Mesenchymal stem cell (in vitro differentiated cells and primary cell): ENCODE measurements at regions not wholly inside any gene's neighbourhood (a gene's known extent, or its start where the extent isn't known, plus 50 kb on each side); places are given as distances from the start of the nearest gene placed in this dataset.

Experiments used
- DNase-seq: peaks from one replicate; pipeline ENCODE4 v3.0.0-alpha.2; 2013
- H2AFZ ChIP-seq: one replicate; pipeline ENCODE4 v1.6.1; 2013; ENCODE audit warnings: low read depth, mild to moderate bottlenecking, control low read depth, inconsistent platforms, low read length, moderate library complexity
- H2AK5ac ChIP-seq: 2 replicates; pipeline ENCODE4 v1.6.1; 2013; ENCODE audit warnings: low read length, moderate library complexity, mild to moderate bottlenecking, inconsistent platforms; ENCODE audit not compliant: severe bottlenecking
- H2BK120ac ChIP-seq: one replicate; pipeline ENCODE4 v1.6.1; 2013; ENCODE audit warnings: low read depth, mild to moderate bottlenecking, inconsistent platforms, low read length, moderate library complexity
- H2BK12ac ChIP-seq, 2 experiments: one replicate each; pipeline ENCODE4 v1.6.1; 2013; ENCODE audit warnings: inconsistent platforms in 2 of 2, low read length in 2 of 2, mild to moderate bottlenecking in 2 of 2, moderate library complexity in 2 of 2, control low read depth in 1 of 2
- H2BK15ac ChIP-seq: one replicate; pipeline ENCODE4 v1.6.1; 2013; ENCODE audit warnings: mild to moderate bottlenecking, low read depth, inconsistent platforms; ENCODE audit not compliant: poor library complexity, severe bottlenecking
- H2BK5ac ChIP-seq: 2 replicates; pipeline ENCODE4 v1.6.1; 2013; ENCODE audit warnings: low read depth, mild to moderate bottlenecking, low read length, control low read depth, inconsistent platforms; ENCODE audit not compliant: poor library complexity, severe bottlenecking
- H3K14ac ChIP-seq, 2 experiments: one replicate each; pipeline ENCODE4 v1.6.1; 2013; ENCODE audit warnings: inconsistent platforms in 2 of 2, low read length in 2 of 2, control low read depth in 1 of 2, mild to moderate bottlenecking in 1 of 2, moderate library complexity in 1 of 2
- H3K18ac ChIP-seq, 2 experiments: one replicate each; pipeline ENCODE4 v1.6.1; 2013; ENCODE audit warnings: inconsistent platforms in 2 of 2, low read length in 2 of 2, control low read depth in 1 of 2, low read depth in 1 of 2, mild to moderate bottlenecking in 1 of 2
- H3K23ac ChIP-seq, 2 experiments: one replicate each; pipeline ENCODE4 v1.6.1; 2013; ENCODE audit warnings: inconsistent platforms in 2 of 2, low read length in 2 of 2, mild to moderate bottlenecking in 2 of 2, moderate library complexity in 2 of 2, control low read depth in 1 of 2
- H3K27ac ChIP-seq: 2 replicates; pipeline ENCODE4 v1.5.1; 2013; ENCODE audit warnings: mild to moderate bottlenecking, moderate library complexity, low read length, control low read depth, inconsistent platforms; ENCODE audit not compliant: poor library complexity, severe bottlenecking
- H3K27me3 ChIP-seq, 2 experiments: 2 replicates each; pipeline versions ENCODE4 v1.6.1 to v1.7.0; 2013; ENCODE audit warnings: low read length in 2 of 2, mild to moderate bottlenecking in 2 of 2, moderate library complexity in 2 of 2, control low read depth in 1 of 2, inconsistent platforms in 1 of 2; ENCODE audit not compliant: control insufficient read depth in 1 of 2, insufficient read depth in 1 of 2
- H3K36me3 ChIP-seq, 2 experiments: 2 replicates each; pipeline versions ENCODE4 v1.6.1 to v1.7.0; 2013; ENCODE audit warnings: low read length in 2 of 2, control low read depth in 1 of 2, inconsistent platforms in 1 of 2, low read depth in 1 of 2, mild to moderate bottlenecking in 1 of 2; ENCODE audit not compliant: insufficient read depth in 2 of 2, control insufficient read depth in 1 of 2
- H3K4ac ChIP-seq, 2 experiments: one replicate each; pipeline ENCODE4 v1.6.1; 2013; ENCODE audit warnings: inconsistent platforms in 2 of 2, low read length in 2 of 2, mild to moderate bottlenecking in 2 of 2, moderate library complexity in 2 of 2, control low read depth in 1 of 2, low read depth in 1 of 2
- H3K4me1 ChIP-seq: 2 replicates; pipeline ENCODE4 v1.6.1; 2013; ENCODE audit warnings: low read depth, low read length, control low read depth; ENCODE audit not compliant: control insufficient read depth, insufficient read depth
- H3K4me2 ChIP-seq: 2 replicates; pipeline ENCODE4 v1.6.1; 2013; ENCODE audit warnings: low read length, mild to moderate bottlenecking, inconsistent platforms; ENCODE audit not compliant: poor library complexity, severe bottlenecking
- H3K4me3 ChIP-seq, 2 experiments: 2 replicates each; pipeline versions ENCODE4 v1.5.1 to v1.7.0; 2013; ENCODE audit warnings: low read length in 2 of 2, mild to moderate bottlenecking in 2 of 2, control low read depth in 1 of 2, low read depth in 1 of 2; ENCODE audit not compliant: insufficient read depth in 1 of 2
- H3K79me1 ChIP-seq: replicated peaks from 2 replicates; pipeline ENCODE4 v1.6.1; 2013; ENCODE audit warnings: mild to moderate bottlenecking, control low read depth, low read length, inconsistent platforms; ENCODE audit not compliant: poor library complexity, severe bottlenecking
- H3K9ac ChIP-seq: 2 replicates; pipeline ENCODE4 v1.7.0; 2013; ENCODE audit warnings: mild to moderate bottlenecking, low read length, moderate library complexity
- H3K9me3 ChIP-seq: 2 replicates; pipeline ENCODE4 v1.7.0; 2013; ENCODE audit warnings: mild to moderate bottlenecking, low read length; ENCODE audit not compliant: control insufficient read depth
- H4K8ac ChIP-seq: one replicate; pipeline ENCODE4 v1.6.1; 2013; ENCODE audit warnings: inconsistent platforms, mild to moderate bottlenecking, low read length, moderate library complexity
- H4K91ac ChIP-seq: one replicate; pipeline ENCODE4 v1.6.1; 2013; ENCODE audit warnings: mild to moderate bottlenecking, low read length, inconsistent platforms
- WGBS: methylation state at CpG from one replicate; pipeline ENCODE4 v1.1.7; 2013; ENCODE audit warnings: mixed read lengths; 5-methylcytosine and 5-hydroxymethylcytosine counted together

- 69% methylated on average over 6 of the region's 6 CpGs for whole genome bisulfite sequencing
- Histone ChIP-seq H3K23ac (no peak overlapping the region), H4K91ac (no peak overlapping the region), H3K9me3 (no peaks in the 10 kb centered on the region), H2BK12ac (no peak overlapping the region), H2AFZ (no peak overlapping the region), H3K18ac (no peak overlapping the region), H2BK5ac (no peak overlapping the region), H3K27me3 (peaks cover 14 to 69% of the 10 kb centered on the region in 2 experiments), H3K4me3 (no peak overlapping the region), H3K27ac (no peak overlapping the region), H3K79me1 (no peaks in the 10 kb centered on the region), H3K4me1 (no peaks in the 10 kb centered on the region), H3K36me3 (no peaks in the 10 kb centered on the region), H3K9ac (no peak overlapping the region), H2AK5ac (no peak overlapping the region), H3K4me2 (no peak overlapping the region), H3K14ac (no peak overlapping the region), H3K4ac (no peak overlapping the region), H2BK15ac (no peak overlapping the region), H4K8ac (no peak overlapping the region), H2BK120ac (no peak overlapping the region)
- DNase-seq = no peak
Observed at GRCh38 chr17:6241381-6241780, 171.2 kb downstream of the WSCD1 start.

DNA sequence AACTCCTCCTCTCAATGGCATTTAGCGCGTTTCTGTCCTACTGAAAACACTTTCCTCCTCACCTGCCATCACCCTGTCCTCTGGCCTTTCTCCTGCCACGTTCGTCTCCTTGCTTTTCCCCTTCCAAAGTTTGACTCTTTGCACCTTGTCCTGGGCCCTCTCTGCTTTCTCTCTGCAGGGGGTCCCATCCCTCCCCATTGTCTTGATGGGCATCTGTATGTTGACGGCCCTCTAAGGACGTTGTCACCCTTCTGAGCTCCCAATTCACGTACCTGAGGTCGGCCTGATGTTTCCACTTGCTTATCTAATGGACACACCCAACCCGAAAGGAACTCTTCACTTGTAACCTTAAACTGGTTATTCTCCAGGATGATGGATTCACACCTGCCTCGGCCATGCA, 170.4 kb downstream of the WSCD1 start:
- Histone ChIP-seq H4K8ac (no peak overlapping the region), H2BK5ac (no peak overlapping the region), H3K4me1 (no peaks in the 10 kb centered on the region), H3K4ac (no peak overlapping the region), H4K91ac (no peak overlapping the region), H2AK5ac (no peak overlapping the region), H3K4me3 (no peak overlapping the region), H2AFZ (no peak overlapping the region), H3K36me3 (no peaks in the 10 kb centered on the region), H3K27me3 (peaks cover 14 to 68% of the 10 kb centered on the region in 2 experiments), H3K18ac (no peak overlapping the region), H2BK120ac (no peak overlapping the region), H3K79me1 (no peaks in the 10 kb centered on the region), H3K9ac (no peak overlapping the region), H2BK12ac (no peak overlapping the region), H3K27ac (no peak overlapping the region), H3K23ac (no peak overlapping the region), H3K4me2 (no peak overlapping the region), H2BK15ac (no peak overlapping the region), H3K9me3 (no peaks in the 10 kb centered on the region), H3K14ac (no peak overlapping the region)
- WGBS = 77% methylated on average over 10 of the region's 10 CpGs
- no peak for DNase-seq

GRCh38 chr17:6240001-6240400, 169.8 kb downstream of the WSCD1 start:
- Histone ChIP-seq H3K27ac (no peak overlapping the region), H2BK5ac (no peak overlapping the region), H2BK120ac (no peak overlapping the region), H3K4me2 (no peak overlapping the region), H3K4me3 (no peak overlapping the region), H3K18ac (no peak overlapping the region), H2BK12ac (no peak overlapping the region), H4K8ac (no peak overlapping the region), H2AK5ac (no peak overlapping the region), H3K14ac (no peak overlapping the region), H3K9me3 (no peaks in the 10 kb centered on the region), H3K23ac (no peak overlapping the region), H3K4me1 (no peaks in the 10 kb centered on the region), H2AFZ (no peak overlapping the region), H3K36me3 (no peaks in the 10 kb centered on the region), H3K9ac (no peak overlapping the region), H3K4ac (no peak overlapping the region), H3K79me1 (no peaks in the 10 kb centered on the region), H3K27me3 (peaks cover 14 to 66% of the 10 kb centered on the region in 2 experiments), H2BK15ac (no peak overlapping the region), H4K91ac (no peak overlapping the region)
- DNase-seq = no peak
- 87% methylated on average over 3 of the region's 3 CpGs for whole genome bisulfite sequencing

- H2AK5ac ChIP-seq = no peak overlapping the region
- DNase-seq = no peak
- H3K4me3 ChIP-seq = no peak overlapping the region
Observed at GRCh38 chr17:6239241-6239798, 169.1 kb downstream of the WSCD1 start.

More at GRCh38 chr17:6239241-6239798, 169.1 kb downstream of the WSCD1 start:
- Histone ChIP-seq H3K9ac (no peak overlapping the region), H2BK120ac (no peak overlapping the region), H3K23ac (no peak overlapping the region), H3K9me3 (no peaks in the 10 kb centered on the region), H3K27me3 (peaks cover 14 to 67% of the 10 kb centered on the region in 2 experiments), H4K91ac (no peak overlapping the region), H2BK5ac (no peak overlapping the region), H3K18ac (no peak overlapping the region), H3K4ac (no peak overlapping the region), H3K4me1 (no peaks in the 10 kb centered on the region), H3K79me1 (no peaks in the 10 kb centered on the region), H3K4me2 (no peak overlapping the region), H3K27ac (no peak overlapping the region), H3K36me3 (no peaks in the 10 kb centered on the region), H4K8ac (no peak overlapping the region), H2BK15ac (no peak overlapping the region), H3K14ac (no peak overlapping the region), H2AFZ (no peak overlapping the region), H2BK12ac (no peak overlapping the region)
- 63% methylated on average over 10 of the region's 10 CpGs for WGBS
